Gastrocnemius medialis (tissue), 4 donors: ENCODE measurements at regions not wholly inside any gene's neighbourhood (a gene's known extent, or its start where the extent isn't known, plus 50 kb on each side); places are given as distances from the start of the nearest gene placed in this dataset.

Experiments used
- ATAC-seq, 2 donors: fragments of 150-250 bp; one replicate each; pipeline ENCODE4 v1.9.1; 2016
- DNase-seq, 2 donors: peaks; one replicate each; pipeline ENCODE4 v3.0.0-alpha.2; 2019
- H3K27ac ChIP-seq, 4 donors: fragments of 200-600 bp; sonication (generic); 1 replicate in 1 of 4; 2 replicates in 3 of 4; pipeline ENCODE4 v1.5.1; 2016 to 2018; ENCODE audit warnings: mild to moderate bottlenecking in 2 of 4, moderate library complexity in 1 of 4
- H3K27me3 ChIP-seq, 3 donors: fragments of 200-600 bp; sonication (generic) in 2 of 3; 1 replicate in 1 of 3; 2 replicates in 2 of 3; pipeline versions ENCODE4 v1.5.1 to v1.6.0; 2016 to 2019; ENCODE audit warnings: mild to moderate bottlenecking in 1 of 3, moderate library complexity in 1 of 3
- H3K36me3 ChIP-seq, 2 donors: fragments of 200-600 bp; sonication (generic) in 1 of 2; one replicate each; pipeline ENCODE4 v1.5.1; 2017 to 2018
- H3K4me1 ChIP-seq, 2 donors: fragments of 200-600 bp; sonication (generic) in 1 of 2; one replicate each; pipeline ENCODE4 v1.5.1; 2016 to 2017; ENCODE audit warnings: mild to moderate bottlenecking in 2 of 2
- H3K4me3 ChIP-seq, 4 donors: fragments of 200-600 bp; sonication (generic) in 3 of 4; 1 replicate in 1 of 4; 2 replicates in 3 of 4; pipeline ENCODE4 v1.5.1; 2016 to 2019; ENCODE audit warnings: mild to moderate bottlenecking in 2 of 4
- H3K9me3 ChIP-seq, 3 donors: fragments of 200-600 bp; sonication (generic) in 2 of 3; 1 replicate in 1 of 3; 2 replicates in 2 of 3; pipeline ENCODE4 v1.5.1; 2016 to 2019
- POLR2A ChIP-seq, 2 donors: fragments of 450-650 bp; IDR thresholded peaks; one replicate each; pipeline ENCODE4 v1.6.1; 2017; ENCODE audit warnings: antibody characterized with exemption in 2 of 2, mild to moderate bottlenecking in 2 of 2, moderate library complexity in 2 of 2
- in situ Hi-C, 4 donors: fragments of 200-750 bp; cut with MboI; loops; one replicate each; pipeline versions ENCODE4 v1.15.0 to v1.8.0; 2017; ENCODE audit warnings: low sequenced_read_pairs in 4 of 4
- intact Hi-C: fragments of 100-400 bp; cut with DNase I; formaldehyde crosslinking; loops from one replicate; pipeline ENCODE4 v1.15.1; 2023; ENCODE audit warnings: low total_unique reads
- TF ChIP-seq, protein P1 (sequence below), 5 experiments: fragments of 450-650 bp in 3 of 5; fragments of 200-600 bp in 2 of 5; sonication (generic) in 2 of 5; IDR thresholded peaks in 4 of 5; conservative IDR thresholded peaks in 1 of 5; 1 replicate in 4 of 5; 2 replicates in 1 of 5; pipeline ENCODE4 v1.5.1; 2016 to 2019; ENCODE audit warnings: antibody characterized with exemption in 5 of 5, mild to moderate bottlenecking in 3 of 5, moderate library complexity in 3 of 5

DNA sequence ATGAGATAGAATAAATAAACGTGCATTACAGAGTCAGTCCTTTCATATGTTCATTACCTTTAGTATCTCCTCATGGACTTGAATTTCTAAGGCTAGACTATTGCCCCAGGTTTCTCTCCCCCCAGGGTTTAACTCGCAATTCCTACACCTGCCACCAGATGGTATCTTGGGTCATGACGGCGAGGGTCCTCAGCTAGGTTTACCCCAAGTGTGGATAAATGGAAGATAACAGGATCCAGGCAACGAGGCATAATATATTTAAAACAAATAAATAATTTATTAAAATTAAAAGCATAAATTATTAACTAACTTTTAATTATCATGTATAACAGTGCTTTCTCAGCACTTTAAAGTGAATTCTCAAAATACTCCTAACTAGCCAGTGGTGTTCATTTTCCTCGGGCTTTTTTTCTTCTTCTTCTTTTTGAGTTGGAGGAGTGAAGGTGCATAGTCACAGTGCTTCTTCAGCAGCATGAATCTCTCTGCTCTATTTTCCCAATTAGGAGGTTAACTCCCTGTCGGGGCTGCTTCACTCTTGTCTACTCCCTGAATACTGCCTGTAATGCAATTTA is 243.5 kb upstream of the CAND1 start:
- in situ Hi-C loops, result no loop called here
- Histone ChIP-seq H3K9me3 (no peaks in the 10 kb centered on the region), H3K4me1 (no peaks in the 10 kb centered on the region), H3K27ac (no peak overlapping the region), H3K36me3 (no peaks in the 10 kb centered on the region), H3K27me3 (no peaks in the 10 kb centered on the region), H3K4me3 (no peak overlapping the region)
- TF ChIP-seq POLR2A (IDR thresholded peaks at IDR 0.05), result no peak
- TF ChIP-seq, protein P1, sequence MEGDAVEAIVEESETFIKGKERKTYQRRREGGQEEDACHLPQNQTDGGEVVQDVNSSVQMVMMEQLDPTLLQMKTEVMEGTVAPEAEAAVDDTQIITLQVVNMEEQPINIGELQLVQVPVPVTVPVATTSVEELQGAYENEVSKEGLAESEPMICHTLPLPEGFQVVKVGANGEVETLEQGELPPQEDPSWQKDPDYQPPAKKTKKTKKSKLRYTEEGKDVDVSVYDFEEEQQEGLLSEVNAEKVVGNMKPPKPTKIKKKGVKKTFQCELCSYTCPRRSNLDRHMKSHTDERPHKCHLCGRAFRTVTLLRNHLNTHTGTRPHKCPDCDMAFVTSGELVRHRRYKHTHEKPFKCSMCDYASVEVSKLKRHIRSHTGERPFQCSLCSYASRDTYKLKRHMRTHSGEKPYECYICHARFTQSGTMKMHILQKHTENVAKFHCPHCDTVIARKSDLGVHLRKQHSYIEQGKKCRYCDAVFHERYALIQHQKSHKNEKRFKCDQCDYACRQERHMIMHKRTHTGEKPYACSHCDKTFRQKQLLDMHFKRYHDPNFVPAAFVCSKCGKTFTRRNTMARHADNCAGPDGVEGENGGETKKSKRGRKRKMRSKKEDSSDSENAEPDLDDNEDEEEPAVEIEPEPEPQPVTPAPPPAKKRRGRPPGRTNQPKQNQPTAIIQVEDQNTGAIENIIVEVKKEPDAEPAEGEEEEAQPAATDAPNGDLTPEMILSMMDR (IDR thresholded peaks at IDR 0.05 in 4 of 5, conservative IDR thresholded peaks at IDR 0.05 in 1 of 5), result peak in 3 of 5 experiments; percentile 18 to 51 (median 50)
- intact Hi-C loops, result no loop called here
- ATAC-seq, result no peak
- DNase-seq, result no peak

DNA sequence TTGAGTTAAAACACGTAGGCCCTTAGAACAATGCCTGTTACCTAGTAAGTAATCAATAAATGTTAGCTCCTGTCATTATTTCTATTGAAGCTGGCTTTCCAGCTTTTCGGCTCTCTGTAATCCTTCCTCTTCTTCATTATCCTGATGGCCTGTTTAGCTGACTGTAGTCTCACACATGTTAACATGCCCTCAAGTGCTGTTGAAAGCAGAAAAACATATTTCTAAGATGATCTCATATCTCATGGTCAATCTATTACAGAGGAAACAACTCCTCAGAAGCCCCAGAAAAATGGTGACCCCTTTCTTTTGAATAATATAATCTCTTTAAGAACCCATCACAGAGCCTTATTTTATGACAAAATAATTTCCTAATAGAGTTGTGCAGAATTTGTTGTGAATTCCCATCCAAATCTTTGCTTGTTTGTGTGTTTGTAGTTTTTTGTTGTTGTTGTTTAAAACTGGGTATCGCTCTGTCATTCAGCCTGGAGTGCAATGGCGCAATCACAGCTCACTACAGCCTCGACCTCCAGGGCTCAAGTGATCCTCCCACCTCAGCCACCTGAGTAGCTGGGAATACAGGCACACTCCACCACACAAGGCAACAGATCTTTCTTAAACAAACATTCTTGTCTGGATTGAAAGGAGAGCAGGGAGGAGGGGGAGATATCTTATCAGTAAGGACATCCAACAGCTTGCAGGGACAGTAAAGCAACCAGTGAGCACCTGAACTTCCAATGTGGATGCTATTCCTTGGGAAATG is 242.5 kb upstream of the CAND1 start:
- Histone ChIP-seq H3K4me1 (no peaks in the 10 kb centered on the region), H3K9me3 (no peaks in the 10 kb centered on the region), H3K4me3 (no peak overlapping the region), H3K27ac (no peak overlapping the region), H3K36me3 (no peaks in the 10 kb centered on the region), H3K27me3 (no peaks in the 10 kb centered on the region)
- DNase-seq (no peak), ATAC-seq (no peak)
- TF ChIP-seq, protein P1 (IDR thresholded peaks at IDR 0.05 in 4 of 5, conservative IDR thresholded peaks at IDR 0.05 in 1 of 5), result no peak
- TF ChIP-seq POLR2A (IDR thresholded peaks at IDR 0.05), result no peak
- intact Hi-C loops (no loop called here), in situ Hi-C loops (no loop called here)

DNA sequence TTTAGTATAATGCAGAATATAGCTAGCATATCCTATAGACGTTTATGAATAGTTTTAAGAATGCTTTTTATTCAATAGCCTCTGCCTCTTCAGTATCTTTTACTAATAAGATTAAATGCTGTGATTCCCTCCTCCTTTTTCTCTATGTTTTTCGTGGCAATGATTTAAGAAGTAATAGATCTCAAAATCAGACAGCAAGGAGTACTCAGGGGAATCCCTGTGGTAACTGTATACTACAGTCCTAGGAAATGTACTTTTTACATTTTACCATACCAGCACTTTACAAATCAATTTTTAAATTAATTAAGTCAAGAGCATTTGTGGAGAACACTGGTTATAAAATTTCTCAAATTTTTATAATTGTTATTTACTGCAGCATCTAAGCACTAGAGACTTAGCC is 240.6 kb upstream of the CAND1 start:
- in situ Hi-C loops (no loop called here), intact Hi-C loops (no loop called here)
- ATAC-seq (no peak), DNase-seq (no peak)
- Histone ChIP-seq H3K4me3 (no peak overlapping the region), H3K4me1 (no peaks in the 10 kb centered on the region), H3K9me3 (no peaks in the 10 kb centered on the region), H3K36me3 (no peaks in the 10 kb centered on the region), H3K27me3 (no peaks in the 10 kb centered on the region), H3K27ac (no peak overlapping the region)
- no peak for TF ChIP-seq POLR2A (IDR thresholded peaks at IDR 0.05)
- TF ChIP-seq, protein P1 (IDR thresholded peaks at IDR 0.05 in 4 of 5, conservative IDR thresholded peaks at IDR 0.05 in 1 of 5), result no peak

DNA sequence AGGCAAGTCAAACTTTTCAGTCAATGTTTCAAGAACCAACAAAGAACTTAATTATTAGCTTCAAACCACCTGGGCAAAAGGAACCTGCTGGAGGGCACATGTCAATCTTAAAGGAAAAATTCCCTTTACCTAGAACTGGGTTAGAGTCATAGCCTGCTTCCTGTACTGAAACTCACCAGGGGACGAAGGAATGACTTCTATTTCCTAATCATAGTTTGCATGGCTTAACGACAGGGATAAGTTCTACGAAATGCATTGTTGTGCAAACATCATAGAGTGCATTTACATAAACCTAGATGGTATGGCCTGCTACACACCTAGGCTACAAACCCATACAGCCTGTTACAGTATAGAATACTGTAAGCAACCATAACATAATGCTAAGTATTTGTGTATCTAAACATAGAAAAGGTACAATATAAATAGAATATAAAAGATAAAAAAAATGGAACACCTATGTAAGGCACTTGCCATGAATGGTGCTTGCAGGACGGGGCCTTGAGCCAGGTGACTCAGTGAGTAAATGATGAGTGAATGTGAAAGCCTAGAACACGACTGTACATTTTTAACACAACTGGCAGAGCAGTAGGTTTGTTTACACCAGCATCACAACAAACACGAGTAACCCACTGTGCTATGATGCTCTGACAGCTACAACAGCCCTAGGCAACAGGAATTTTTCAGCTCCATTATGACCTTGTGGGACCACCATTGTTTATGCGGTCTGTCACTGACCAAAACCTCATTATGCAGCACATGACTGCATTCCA is 234.9 kb upstream of the CAND1 start:
- intact Hi-C loops (no loop called here), in situ Hi-C loops (no loop called here)
- no peaks in the 10 kb centered on the region for H3K9me3 ChIP-seq
- H3K4me3 ChIP-seq, result no peak overlapping the region
- no peak for ATAC-seq
- H3K27ac ChIP-seq, result no peak overlapping the region
- no peaks in the 10 kb centered on the region for H3K4me1 ChIP-seq
- TF ChIP-seq, protein P1 (IDR thresholded peaks at IDR 0.05 in 4 of 5, conservative IDR thresholded peaks at IDR 0.05 in 1 of 5), result no peak
- TF ChIP-seq POLR2A (IDR thresholded peaks at IDR 0.05), result no peak
- DNase-seq, result no peak
- no peaks in the 10 kb centered on the region for H3K27me3 ChIP-seq
- no peaks in the 10 kb centered on the region for H3K36me3 ChIP-seq
